ENCODE measurements at regions not wholly inside any gene's neighbourhood (a gene's known extent, or its start where the extent isn't known, plus 50 kb on each side); places are given as distances from the start of the nearest gene placed in this dataset.
A peak's percentile ranks its signal among the peaks of the same experiment; 100 is the strongest.
"Not testable (repeated sequence)": the region's sequence is repeated elsewhere in the genome, so short reads cannot be mapped to it uniquely, and the experiment has no call there.

DNA sequence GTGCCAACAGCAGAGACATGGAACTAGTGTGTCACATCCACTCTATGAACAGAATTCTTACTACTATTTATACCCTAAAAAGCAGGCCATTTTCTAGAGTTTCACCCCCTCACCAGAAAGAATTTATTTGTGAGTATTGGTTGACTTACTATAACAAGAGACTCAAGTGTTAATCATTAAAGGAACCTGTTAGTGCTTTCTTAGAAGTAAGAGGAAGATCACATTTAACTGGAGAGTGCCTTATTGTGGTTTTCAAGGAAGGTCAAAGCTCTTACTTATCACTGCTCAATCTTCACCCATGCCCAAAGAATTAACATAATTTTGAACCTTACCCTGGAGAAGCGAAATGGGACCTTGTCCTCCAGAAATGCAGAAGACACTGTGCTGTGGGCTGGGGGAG is 169.3 kb upstream of the PRSS1 start:
- CTCF ChIA-PET, result no interaction called here
- Mint-ChIP-seq H3K27me3 (no peaks in the 10 kb centered on the region), H3K27ac (peak overlapping the region; percentile 17 to 64), H3K9me3 (no peaks in the 10 kb centered on the region), H3K4me3 (no peak overlapping the region), H3K4me1 (peaks cover 11 to 28% (median 24%) of the 10 kb centered on the region in 3 donors), H3K36me3 (no peaks in the 10 kb centered on the region)
- Histone ChIP-seq H3K27ac (ENCODE audit: low read length) (no peak overlapping the region), H3K4me1 (ENCODE audit: control insufficient read depth in 1 of 2, extremely low read depth in 1 of 2, insufficient read depth in 2 of 2, low read length in 2 of 2) (peaks cover 4 to 10% of the 10 kb centered on the region in 2 experiments), H3K4me3 (ENCODE audit: control insufficient read depth in 1 of 2, extremely low read depth in 1 of 2, low read length in 1 of 2) (no peak overlapping the region), H3K27me3 (replicated peaks in 1 of 2; ENCODE audit: control insufficient read depth in 2 of 2, extremely low read depth in 1 of 2, insufficient read depth in 2 of 2, low read length in 1 of 2) (no peaks in the 10 kb centered on the region), H3K9me3 (no peaks in the 10 kb centered on the region), H3K36me3 (ENCODE audit: control insufficient read depth in 2 of 2, extremely low read depth in 1 of 2, insufficient read depth in 1 of 2, low read length in 1 of 2) (no peaks in the 10 kb centered on the region)
- no peak for DNase-seq
- ATAC-seq (replicated peaks in 1 of 4), result no peak
- POLR2A ChIA-PET, result no interaction called here
- no CpG with 5 or more reads among the region's 1 CpG for WGBS (ENCODE audit: insufficient coverage)

DNA sequence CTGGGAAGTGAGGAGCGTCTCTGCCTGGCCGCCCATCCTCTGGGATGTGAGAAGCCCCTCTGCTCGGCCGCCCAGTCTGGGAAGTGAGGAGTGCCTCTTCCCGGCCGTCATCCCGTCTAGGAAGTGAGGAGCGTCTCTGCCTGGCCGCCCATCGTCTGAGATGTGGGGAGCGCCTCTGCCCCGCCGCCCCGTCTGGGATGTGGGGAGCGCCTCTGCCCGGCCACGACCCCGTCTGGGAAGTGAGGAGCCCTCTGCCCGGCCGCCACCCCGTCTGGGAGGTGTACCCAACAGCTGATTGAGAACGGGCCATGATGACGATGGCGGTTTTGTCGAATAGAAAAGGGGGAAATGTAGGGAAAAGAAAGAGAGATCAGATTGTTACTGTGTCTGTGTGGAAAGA is 173.9 kb upstream of the PRSS1 start:
- H3K36me3 ChIP-seq (ENCODE audit: control insufficient read depth in 2 of 2, extremely low read depth in 1 of 2, insufficient read depth in 1 of 2, low read length in 1 of 2); H3K27ac ChIP-seq (ENCODE audit: low read length); CTCF ChIA-PET; DNase-seq; H3K27me3 Mint-ChIP-seq; POLR2A ChIA-PET; H3K4me3 ChIP-seq (ENCODE audit: control insufficient read depth in 1 of 2, extremely low read depth in 1 of 2, low read length in 1 of 2); H3K4me3 Mint-ChIP-seq; H3K36me3 Mint-ChIP-seq; H3K27ac Mint-ChIP-seq; ATAC-seq (replicated peaks in 1 of 4); H3K4me1 ChIP-seq (ENCODE audit: control insufficient read depth in 1 of 2, extremely low read depth in 1 of 2, insufficient read depth in 2 of 2, low read length in 2 of 2); H3K9me3 Mint-ChIP-seq; H3K27me3 ChIP-seq (replicated peaks in 1 of 2; ENCODE audit: control insufficient read depth in 2 of 2, extremely low read depth in 1 of 2, insufficient read depth in 2 of 2, low read length in 1 of 2); H3K9me3 ChIP-seq: not testable (repeated sequence)
- WGBS (ENCODE audit: insufficient coverage), result 100% methylated on average over 3 of the region's 25 CpGs
- H3K4me1 Mint-ChIP-seq, result peaks cover 0 to 12% (median 7%) of the 10 kb centered on the region in 3 donors

DNA sequence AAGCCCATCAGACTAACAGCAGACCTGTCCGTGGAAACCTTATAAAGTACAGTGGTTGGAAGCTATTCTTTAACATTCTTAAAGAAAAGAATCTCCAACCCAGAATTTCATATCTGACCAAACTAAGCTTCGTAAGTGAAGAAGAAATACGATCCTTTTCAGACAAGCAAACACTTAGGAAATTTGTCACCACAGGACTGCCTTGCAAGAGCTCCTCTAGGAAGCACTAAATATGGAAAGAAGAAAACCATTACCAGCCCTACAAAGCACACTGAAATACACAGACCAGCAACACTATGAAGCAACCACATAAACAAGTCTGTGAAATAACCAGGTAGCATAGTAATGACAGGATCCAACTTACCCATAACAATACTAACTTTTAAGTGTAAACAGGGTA is 177.7 kb upstream of the PRSS1 start:
- POLR2A ChIA-PET, result interaction anchor here in 1 of 2 donors (0.6 kb wide), 1 partner anchor 333 kb away, joined by 3 read pairs; no protein-coding TSS in a partner anchor
- H3K27ac Mint-ChIP-seq, result no peak overlapping the region
- H3K27ac ChIP-seq (ENCODE audit: low read length), result no peak overlapping the region
- peaks cover 0 to 6% of the 10 kb centered on the region in 2 experiments for H3K4me1 ChIP-seq (ENCODE audit: control insufficient read depth in 1 of 2, extremely low read depth in 1 of 2, insufficient read depth in 2 of 2, low read length in 2 of 2)
- CTCF ChIA-PET, result interaction anchor here (0.9 kb wide), 2 partner anchors 11 to 13 kb away, joined by 3 read pairs; no protein-coding TSS in a partner anchor
- no peak overlapping the region for H3K4me3 ChIP-seq (ENCODE audit: control insufficient read depth in 1 of 2, extremely low read depth in 1 of 2, low read length in 1 of 2)
- H3K4me1 Mint-ChIP-seq, result peaks cover 2 to 3% (median 2%) of the 10 kb centered on the region in 3 donors
- no peak overlapping the region for H3K4me3 Mint-ChIP-seq
- no peaks in the 10 kb centered on the region for H3K9me3 ChIP-seq
- ATAC-seq (replicated peaks in 1 of 4) (no peak), DNase-seq (no peak)
- H3K36me3 Mint-ChIP-seq, result no peaks in the 10 kb centered on the region
- WGBS (ENCODE audit: insufficient coverage), result no CpG with 5 or more reads among the region's 3 CpGs
- H3K36me3 ChIP-seq (ENCODE audit: control insufficient read depth in 2 of 2, extremely low read depth in 1 of 2, insufficient read depth in 1 of 2, low read length in 1 of 2), result no peaks in the 10 kb centered on the region
- H3K27me3 Mint-ChIP-seq, result peaks cover 0 to 3% of the 10 kb centered on the region in 2 donors
- H3K9me3 Mint-ChIP-seq, result no peaks in the 10 kb centered on the region
- H3K27me3 ChIP-seq (replicated peaks in 1 of 2; ENCODE audit: control insufficient read depth in 2 of 2, extremely low read depth in 1 of 2, insufficient read depth in 2 of 2, low read length in 1 of 2), result peaks cover 0 to 3% of the 10 kb centered on the region in 2 experiments

DNA sequence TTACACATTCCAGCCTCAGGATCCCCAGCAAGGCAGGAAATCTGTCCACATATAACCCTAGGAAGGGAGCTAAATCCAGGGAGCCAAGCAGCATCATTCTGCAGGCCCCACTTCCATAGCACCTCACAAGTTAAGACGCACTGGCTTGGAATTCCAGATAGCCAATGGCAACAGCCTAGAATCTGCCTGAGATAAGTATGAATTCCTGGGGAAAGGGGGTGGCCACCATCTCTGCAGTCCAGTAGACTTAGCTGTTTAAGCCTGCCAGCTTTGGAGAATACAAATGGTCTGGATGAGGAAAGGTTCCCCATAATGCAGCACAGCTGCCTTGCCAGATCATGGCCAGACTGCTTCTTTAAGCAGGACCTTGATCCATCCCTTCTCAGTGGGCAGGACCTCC is 179.4 kb upstream of the PRSS1 start:
- H3K36me3 Mint-ChIP-seq, result no peaks in the 10 kb centered on the region
- Histone ChIP-seq H3K9me3 (no peaks in the 10 kb centered on the region), H3K27me3 (replicated peaks in 1 of 2; ENCODE audit: control insufficient read depth in 2 of 2, extremely low read depth in 1 of 2, insufficient read depth in 2 of 2, low read length in 1 of 2) (peaks cover 0 to 3% of the 10 kb centered on the region in 2 experiments), H3K36me3 (ENCODE audit: control insufficient read depth in 2 of 2, extremely low read depth in 1 of 2, insufficient read depth in 1 of 2, low read length in 1 of 2) (no peaks in the 10 kb centered on the region), H3K27ac (ENCODE audit: low read length) (no peak overlapping the region), H3K4me3 (ENCODE audit: control insufficient read depth in 1 of 2, extremely low read depth in 1 of 2, low read length in 1 of 2) (no peak overlapping the region), H3K4me1 (ENCODE audit: control insufficient read depth in 1 of 2, extremely low read depth in 1 of 2, insufficient read depth in 2 of 2, low read length in 2 of 2) (peaks cover 0 to 6% of the 10 kb centered on the region in 2 experiments)
- no peak for ATAC-seq (replicated peaks in 1 of 4)
- no peaks in the 10 kb centered on the region for H3K9me3 Mint-ChIP-seq
- H3K27me3 Mint-ChIP-seq, result peaks cover 0 to 5% of the 10 kb centered on the region in 2 donors
- H3K27ac Mint-ChIP-seq, result no peak overlapping the region
- H3K4me3 Mint-ChIP-seq, result no peak overlapping the region
- ChIA-PET CTCF (no interaction called here), POLR2A (no interaction called here)
- DNase-seq, result no peak
- no CpG with 5 or more reads among the region's 1 CpG for WGBS (ENCODE audit: insufficient coverage)
- peaks cover 2 to 5% (median 2%) of the 10 kb centered on the region in 3 donors for H3K4me1 Mint-ChIP-seq

DNA sequence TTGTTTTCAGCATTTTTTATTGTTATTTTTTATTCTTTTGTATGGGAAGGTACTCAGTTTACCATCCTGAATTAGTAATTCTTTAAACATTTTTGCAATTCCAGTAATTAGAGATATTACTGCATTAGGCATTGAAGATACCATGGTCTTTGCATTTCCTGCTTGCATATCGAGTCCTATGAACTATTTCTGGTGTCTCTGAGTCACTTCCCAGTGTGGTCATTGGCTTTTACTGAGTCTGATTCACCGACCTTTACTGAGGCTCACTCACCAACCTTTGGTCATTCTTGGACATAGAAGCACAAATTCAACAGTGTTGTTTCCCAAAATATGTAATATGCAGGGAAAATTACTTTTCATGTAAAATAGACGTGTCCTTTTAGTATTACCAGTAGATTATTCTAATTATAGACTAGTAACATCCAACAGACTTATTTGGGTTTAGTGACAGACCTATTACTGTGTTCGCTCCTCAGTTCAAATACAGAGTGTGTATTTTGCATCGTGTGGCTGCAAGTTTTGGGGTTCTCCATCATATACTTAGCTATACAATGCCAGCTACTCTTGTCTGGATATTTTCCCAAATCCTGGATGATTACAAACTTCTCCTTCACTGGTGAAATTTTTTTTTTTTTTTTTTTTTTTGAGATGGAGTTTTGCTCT is 180.7 kb upstream of the PRSS1 start:
- Mint-ChIP-seq H3K27ac (no peak overlapping the region), H3K9me3 (no peaks in the 10 kb centered on the region), H3K27me3 (peaks cover 0 to 6% of the 10 kb centered on the region in 2 donors), H3K4me3 (no peak overlapping the region), H3K36me3 (no peaks in the 10 kb centered on the region), H3K4me1 (peaks cover 2 to 5% (median 2%) of the 10 kb centered on the region in 3 donors)
- no CpG with 5 or more reads among the region's 5 CpGs for WGBS (ENCODE audit: insufficient coverage)
- Histone ChIP-seq H3K36me3 (ENCODE audit: control insufficient read depth in 2 of 2, extremely low read depth in 1 of 2, insufficient read depth in 1 of 2, low read length in 1 of 2) (no peaks in the 10 kb centered on the region), H3K4me1 (ENCODE audit: control insufficient read depth in 1 of 2, extremely low read depth in 1 of 2, insufficient read depth in 2 of 2, low read length in 2 of 2) (peaks cover 0 to 6% of the 10 kb centered on the region in 2 experiments), H3K27ac (ENCODE audit: low read length) (no peak overlapping the region), H3K9me3 (no peaks in the 10 kb centered on the region), H3K4me3 (ENCODE audit: control insufficient read depth in 1 of 2, extremely low read depth in 1 of 2, low read length in 1 of 2) (no peak overlapping the region), H3K27me3 (replicated peaks in 1 of 2; ENCODE audit: control insufficient read depth in 2 of 2, extremely low read depth in 1 of 2, insufficient read depth in 2 of 2, low read length in 1 of 2) (peaks cover 0 to 3% of the 10 kb centered on the region in 2 experiments)
- ChIA-PET CTCF (interaction anchor here in 1 of 2 donors (0.6 kb wide), 1 partner anchor 9 kb away, joined by 3 read pairs; no protein-coding TSS in a partner anchor), POLR2A (interaction anchor here in 1 of 2 donors (0.7 kb wide), 1 partner anchor 13 kb away, joined by 10 read pairs; no protein-coding TSS in a partner anchor)
- no peak for DNase-seq
- no peak for ATAC-seq (replicated peaks in 1 of 4)

DNA sequence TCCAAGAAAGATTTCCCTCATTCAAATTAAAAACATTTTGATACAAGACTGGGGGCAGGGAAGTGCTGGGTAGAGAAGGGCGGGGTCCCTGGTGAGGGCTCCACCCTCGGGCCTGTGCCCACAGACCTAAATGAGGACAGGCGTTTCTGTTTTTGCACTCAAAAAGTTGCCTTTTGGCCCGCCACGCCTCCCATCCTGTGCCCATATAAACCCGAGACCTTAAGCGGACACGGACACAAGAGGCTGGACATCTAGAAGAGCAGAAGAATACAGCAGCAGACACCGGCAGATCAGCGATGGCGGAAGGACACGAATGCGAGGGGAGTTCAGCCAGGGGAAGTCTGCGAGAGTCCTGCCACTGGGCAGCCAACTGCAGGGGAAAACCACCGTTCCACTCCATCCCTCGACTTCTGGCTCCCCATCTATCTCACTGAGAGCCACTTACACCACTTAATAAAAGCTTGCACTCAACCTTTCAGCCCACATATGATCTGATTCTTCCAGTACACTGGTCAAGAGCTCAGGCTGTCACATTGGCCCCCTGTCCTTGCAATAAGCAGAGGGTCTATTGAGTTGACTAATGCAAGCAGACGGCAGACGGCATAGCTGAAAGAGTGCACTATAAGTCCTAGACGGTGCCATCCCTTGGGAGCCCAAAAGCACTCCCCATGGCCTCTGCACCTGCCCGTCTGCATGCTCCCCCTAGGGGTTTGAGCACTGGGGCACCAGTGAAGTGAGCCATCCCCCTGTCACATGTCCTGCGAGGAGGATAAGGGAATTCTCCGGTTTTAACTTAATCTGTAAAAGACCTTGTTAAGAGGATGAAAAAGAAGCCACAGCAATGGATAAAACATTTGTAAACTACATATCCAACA is 181.8 kb upstream of the PRSS1 start:
- H3K27ac ChIP-seq (ENCODE audit: low read length), result no peak overlapping the region
- H3K4me1 ChIP-seq (ENCODE audit: control insufficient read depth in 1 of 2, extremely low read depth in 1 of 2, insufficient read depth in 2 of 2, low read length in 2 of 2), result peaks cover 0 to 6% of the 10 kb centered on the region in 2 experiments
- CTCF ChIA-PET, result no interaction called here
- H3K9me3 ChIP-seq, result no peaks in the 10 kb centered on the region
- H3K27me3 ChIP-seq (replicated peaks in 1 of 2; ENCODE audit: control insufficient read depth in 2 of 2, extremely low read depth in 1 of 2, insufficient read depth in 2 of 2, low read length in 1 of 2), result peaks cover 0 to 3% of the 10 kb centered on the region in 2 experiments
- Mint-ChIP-seq H3K27me3 (peaks cover 0 to 10% of the 10 kb centered on the region in 2 donors), H3K36me3 (no peaks in the 10 kb centered on the region), H3K27ac (no peak overlapping the region), H3K4me3 (peak overlapping the region in 1 of 3 donors; percentile 12), H3K4me1 (peaks cover 2 to 5% (median 2%) of the 10 kb centered on the region in 3 donors), H3K9me3 (no peaks in the 10 kb centered on the region)
- 90% methylated on average over 16 of the region's 22 CpGs for WGBS (ENCODE audit: insufficient coverage)
- DNase-seq (no peak), ATAC-seq (replicated peaks in 1 of 4) (no peak)
- H3K4me3 ChIP-seq (ENCODE audit: control insufficient read depth in 1 of 2, extremely low read depth in 1 of 2, low read length in 1 of 2), result no peak overlapping the region
- POLR2A ChIA-PET, result no interaction called here
- no peaks in the 10 kb centered on the region for H3K36me3 ChIP-seq (ENCODE audit: control insufficient read depth in 2 of 2, extremely low read depth in 1 of 2, insufficient read depth in 1 of 2, low read length in 1 of 2)

All from T-cell (primary cell).